GM21528 (cell line): ENCODE measurements at regions not wholly inside any gene's neighbourhood (a gene's known extent, or its start where the extent isn't known, plus 50 kb on each side); places are given as distances from the start of the nearest gene placed in this dataset.

ENCODE experiments used
- ATAC-seq: cut with Tn5 transposase; IDR thresholded peaks from one replicate; pipeline ENCODE4 v1.9.1; 2021; ENCODE audit warnings: mild to moderate bottlenecking, moderate library complexity; ENCODE audit not compliant: unreplicated experiment, low FRiP score

GRCh38 chr6:6834356-6835222 is 246.1 kb downstream of the LY86 start:
- no peak for ATAC-seq

GRCh38 chr6:6835223-6835503 is 246.6 kb downstream of the LY86 start:
- ATAC-seq = no peak

- no peak for ATAC-seq
Measured at GRCh38 chr6:6836609-6837406, 248.3 kb downstream of the LY86 start.

- no peak for ATAC-seq
Measured at GRCh38 chr6:6837541-6838080, 249.1 kb downstream of the LY86 start.

GRCh38 chr6:6840831-6841291 is 252.3 kb downstream of the LY86 start:
- no peak for ATAC-seq

- no peak for ATAC-seq
Measured at GRCh38 chr6:6841571-6841970, 253.1 kb downstream of the LY86 start.

- no peak for ATAC-seq
Measured at GRCh38 chr6:6842291-6842690, 253.8 kb downstream of the LY86 start.

GRCh38 chr6:6843057-6843627 is 254.6 kb downstream of the LY86 start:
- no peak for ATAC-seq

GRCh38 chr6:6843777-6844176 is 255.3 kb downstream of the LY86 start:
- no peak for ATAC-seq

GRCh38 chr6:6844530-6844929 is 256.0 kb downstream of the LY86 start:
- no peak for ATAC-seq

- ATAC-seq = no peak
Measured at GRCh38 chr6:6845603-6846002, 257.1 kb downstream of the LY86 start.

- ATAC-seq = no peak
Measured at GRCh38 chr6:6847591-6847990, 259.1 kb downstream of the LY86 start.

GRCh38 chr6:6851059-6851948 is 256.5 kb upstream of the RREB1 start:
- no peak for ATAC-seq

- no peak for ATAC-seq
Measured at GRCh38 chr6:6851949-6852261, 255.9 kb upstream of the RREB1 start.

- ATAC-seq = peak; percentile 72
Measured at GRCh38 chr6:6856538-6857523, 250.9 kb upstream of the RREB1 start.

GRCh38 chr6:6857528-6857927 is 250.2 kb upstream of the RREB1 start:
- ATAC-seq = no peak

GRCh38 chr6:6858533-6858982 is 249.2 kb upstream of the RREB1 start:
- ATAC-seq = no peak

GRCh38 chr6:6859105-6859504 is 248.7 kb upstream of the RREB1 start:
- no peak for ATAC-seq

GRCh38 chr6:6859722-6860121 is 248.0 kb upstream of the RREB1 start:
- ATAC-seq = no peak
